ENCODE measurements at regions not wholly inside any gene's neighbourhood (a gene's known extent, or its start where the extent isn't known, plus 50 kb on each side); places are given as distances from the start of the nearest gene placed in this dataset.

- no peak for TF ChIP-seq CTCF (CRISPR knock-in tag; IDR thresholded peaks at IDR 0.05)
- no peak for TF ChIP-seq PRDM15 (CRISPR knock-in tag; IDR thresholded peaks at IDR 0.05)
- TF ChIP-seq ZFP1 (CRISPR knock-in tag; IDR thresholded peaks at IDR 0.05), result no peak
- no peak for TF ChIP-seq ETS1 (CRISPR knock-in tag; IDR thresholded peaks at IDR 0.05)
- TF ChIP-seq, protein P1, sequence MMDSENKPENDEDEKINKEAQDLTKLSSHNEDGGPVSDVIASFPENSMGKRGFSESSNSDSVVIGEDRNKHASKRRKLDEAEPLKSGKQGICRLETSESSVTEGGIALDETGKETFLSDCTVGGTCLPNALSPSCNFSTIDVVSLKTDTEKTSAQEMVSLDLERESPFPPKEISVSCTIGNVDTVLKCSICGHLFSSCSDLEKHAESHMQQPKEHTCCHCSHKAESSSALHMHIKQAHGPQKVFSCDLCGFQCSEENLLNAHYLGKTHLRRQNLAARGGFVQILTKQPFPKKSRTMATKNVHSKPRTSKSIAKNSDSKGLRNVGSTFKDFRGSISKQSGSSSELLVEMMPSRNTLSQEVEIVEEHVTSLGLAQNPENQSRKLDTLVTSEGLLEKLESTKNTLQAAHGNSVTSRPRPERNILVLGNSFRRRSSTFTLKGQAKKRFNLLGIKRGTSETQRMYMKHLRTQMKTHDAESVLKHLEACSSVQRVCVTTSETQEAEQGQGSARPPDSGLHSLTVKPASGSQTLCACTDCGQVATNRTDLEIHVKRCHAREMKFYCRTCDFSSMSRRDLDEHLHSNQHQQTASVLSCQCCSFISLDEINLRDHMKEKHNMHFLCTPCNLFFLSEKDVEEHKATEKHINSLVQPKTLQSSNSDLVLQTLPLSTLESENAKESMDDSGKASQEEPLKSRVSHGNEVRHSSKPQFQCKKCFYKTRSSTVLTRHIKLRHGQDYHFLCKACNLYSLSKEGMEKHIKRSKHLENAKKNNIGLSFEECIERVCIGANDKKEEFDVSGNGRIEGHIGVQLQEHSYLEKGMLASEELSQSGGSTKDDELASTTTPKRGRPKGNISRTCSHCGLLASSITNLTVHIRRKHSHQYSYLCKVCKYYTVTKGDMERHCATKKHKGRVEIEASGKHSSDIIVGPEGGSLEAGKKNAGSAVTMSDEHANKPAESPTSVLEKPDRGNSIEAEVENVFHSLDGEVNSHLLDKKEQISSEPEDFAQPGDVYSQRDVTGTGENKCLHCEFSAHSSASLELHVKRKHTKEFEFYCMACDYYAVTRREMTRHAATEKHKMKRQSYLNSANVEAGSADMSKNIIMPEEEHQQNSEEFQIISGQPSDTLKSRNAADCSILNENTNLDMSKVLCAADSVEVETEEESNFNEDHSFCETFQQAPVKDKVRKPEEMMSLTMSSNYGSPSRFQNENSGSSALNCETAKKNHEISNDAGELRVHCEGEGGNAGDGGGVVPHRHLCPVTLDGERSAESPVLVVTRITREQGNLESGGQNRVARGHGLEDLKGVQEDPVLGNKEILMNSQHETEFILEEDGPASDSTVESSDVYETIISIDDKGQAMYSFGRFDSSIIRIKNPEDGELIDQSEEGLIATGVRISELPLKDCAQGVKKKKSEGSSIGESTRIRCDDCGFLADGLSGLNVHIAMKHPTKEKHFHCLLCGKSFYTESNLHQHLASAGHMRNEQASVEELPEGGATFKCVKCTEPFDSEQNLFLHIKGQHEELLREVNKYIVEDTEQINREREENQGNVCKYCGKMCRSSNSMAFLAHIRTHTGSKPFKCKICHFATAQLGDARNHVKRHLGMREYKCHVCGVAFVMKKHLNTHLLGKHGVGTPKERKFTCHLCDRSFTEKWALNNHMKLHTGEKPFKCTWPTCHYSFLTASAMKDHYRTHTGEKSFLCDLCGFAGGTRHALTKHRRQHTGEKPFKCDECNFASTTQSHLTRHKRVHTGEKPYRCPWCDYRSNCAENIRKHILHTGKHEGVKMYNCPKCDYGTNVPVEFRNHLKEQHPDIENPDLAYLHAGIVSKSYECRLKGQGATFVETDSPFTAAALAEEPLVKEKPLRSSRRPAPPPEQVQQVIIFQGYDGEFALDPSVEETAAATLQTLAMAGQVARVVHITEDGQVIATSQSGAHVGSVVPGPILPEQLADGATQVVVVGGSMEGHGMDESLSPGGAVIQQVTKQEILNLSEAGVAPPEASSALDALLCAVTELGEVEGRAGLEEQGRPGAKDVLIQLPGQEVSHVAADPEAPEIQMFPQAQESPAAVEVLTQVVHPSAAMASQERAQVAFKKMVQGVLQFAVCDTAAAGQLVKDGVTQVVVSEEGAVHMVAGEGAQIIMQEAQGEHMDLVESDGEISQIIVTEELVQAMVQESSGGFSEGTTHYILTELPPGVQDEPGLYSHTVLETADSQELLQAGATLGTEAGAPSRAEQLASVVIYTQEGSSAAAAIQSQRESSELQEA (CRISPR knock-in tag; IDR thresholded peaks at IDR 0.05; ENCODE audit: not compliant biosample characterization), result no peak
- TF ChIP-seq, protein P2, sequence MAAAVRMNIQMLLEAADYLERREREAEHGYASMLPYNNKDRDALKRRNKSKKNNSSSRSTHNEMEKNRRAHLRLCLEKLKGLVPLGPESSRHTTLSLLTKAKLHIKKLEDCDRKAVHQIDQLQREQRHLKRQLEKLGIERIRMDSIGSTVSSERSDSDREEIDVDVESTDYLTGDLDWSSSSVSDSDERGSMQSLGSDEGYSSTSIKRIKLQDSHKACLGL (CRISPR knock-in tag; IDR thresholded peaks at IDR 0.05), result no peak
- no peak for TF ChIP-seq THRA (CRISPR knock-in tag; IDR thresholded peaks at IDR 0.05; ENCODE audit: borderline replicate concordance)
- no peak for TF ChIP-seq POLR2AphosphoS2 (IDR thresholded peaks at IDR 0.05; ENCODE audit: low read depth, low read length)
- no peak for TF ChIP-seq ZBTB1 (CRISPR knock-in tag; IDR thresholded peaks at IDR 0.05; ENCODE audit: borderline replicate concordance)
- TF ChIP-seq POLR2AphosphoS5 (IDR thresholded peaks at IDR 0.05; ENCODE audit: low read depth, low read length), result no peak
- TF ChIP-seq JUND (CRISPR knock-in tag; IDR thresholded peaks at IDR 0.05), result no peak
- no peak for TF ChIP-seq ZMAT3 (CRISPR knock-in tag; conservative IDR thresholded peaks at IDR 0.05)
Observed at GRCh38 chr2:128610496-128610895, 291.8 kb upstream of the HS6ST1 start.
